Ishikawa (cell line): ENCODE measurements at regions not wholly inside any gene's neighbourhood (a gene's known extent, or its start where the extent isn't known, plus 50 kb on each side); places are given as distances from the start of the nearest gene placed in this dataset.

Experiments
- CEBPB ChIP-seq: IDR thresholded peaks from 2 replicates; pipeline ENCODE4 v1.6.1; 2012
- CREB1 ChIP-seq: IDR thresholded peaks from 2 replicates; pipeline ENCODE4 v1.6.1; 2012; ENCODE audit warnings: low read depth
- EGR1 ChIP-seq: IDR thresholded peaks from 2 replicates; pipeline ENCODE4 v1.6.1; 2012
- EP300 ChIP-seq: IDR thresholded peaks from 2 replicates; pipeline ENCODE4 v1.6.1; 2012; ENCODE audit warnings: borderline replicate concordance
- FOXM1 ChIP-seq: IDR thresholded peaks from 2 replicates; pipeline ENCODE4 v1.6.1; 2012; ENCODE audit warnings: low read depth, borderline replicate concordance
- NFIC ChIP-seq: IDR thresholded peaks from 2 replicates; pipeline ENCODE4 v1.6.1; 2012
- RAD21 ChIP-seq: IDR thresholded peaks from 2 replicates; pipeline ENCODE4 v1.6.1; 2012; ENCODE audit warnings: low read depth
- TAF1 ChIP-seq: IDR thresholded peaks from 2 replicates; pipeline ENCODE4 v1.6.1; 2012; ENCODE audit warnings: low read depth, mild to moderate bottlenecking
- TCF12 ChIP-seq: IDR thresholded peaks from 2 replicates; pipeline ENCODE4 v1.6.1; 2012; ENCODE audit warnings: low read depth
- TEAD4 ChIP-seq: IDR thresholded peaks from 2 replicates; pipeline ENCODE4 v1.6.1; 2012
- YY1 ChIP-seq: IDR thresholded peaks from 2 replicates; pipeline ENCODE4 v1.6.1; 2012; ENCODE audit warnings: low read depth
- ZBTB7A ChIP-seq: IDR thresholded peaks from 2 replicates; pipeline ENCODE4 v1.6.1; 2012; ENCODE audit warnings: low read depth
- TF ChIP-seq, protein P1 (sequence below): IDR thresholded peaks from 2 replicates; pipeline ENCODE4 v1.6.1; 2012
- TF ChIP-seq, protein P2 (sequence below): IDR thresholded peaks from 2 replicates; pipeline ENCODE4 v1.6.1; 2012; ENCODE audit warnings: low read depth, mild to moderate bottlenecking
- TF ChIP-seq, protein P3 (sequence below): IDR thresholded peaks from 2 replicates; pipeline ENCODE4 v1.6.1; 2012

DNA sequence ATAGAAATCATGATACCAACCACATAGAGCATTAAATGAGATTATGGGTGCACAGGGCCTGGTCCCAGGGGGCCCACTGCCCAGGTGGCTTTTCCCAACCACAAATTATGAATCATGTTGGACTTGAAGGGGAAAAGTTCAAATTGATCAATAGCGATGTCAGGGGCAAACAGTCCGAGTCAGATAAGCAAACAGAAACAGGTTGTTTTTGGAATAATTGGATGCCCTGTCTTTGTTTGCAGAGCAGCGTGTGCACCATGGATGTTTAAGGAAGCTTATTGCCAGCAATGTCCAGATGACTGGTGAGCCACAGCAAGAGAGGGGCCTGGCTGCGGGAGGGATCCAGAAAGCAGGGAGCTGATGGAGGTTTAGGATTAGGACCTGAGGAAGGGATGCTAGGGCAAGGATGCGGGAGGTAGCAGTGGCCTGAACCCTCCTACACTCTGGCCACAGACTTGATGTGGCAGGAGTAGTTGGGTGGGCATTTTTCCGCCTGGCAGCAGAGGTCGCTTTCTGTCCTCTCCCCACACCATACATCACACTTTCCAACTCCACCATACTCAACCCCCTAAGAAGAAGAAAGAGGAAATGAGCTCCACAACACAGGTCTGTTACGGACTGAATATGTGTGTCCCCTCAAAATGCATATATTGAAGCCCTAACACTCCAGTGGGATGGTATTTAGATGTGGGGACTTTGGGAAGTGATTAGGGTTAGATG, 266.4 kb upstream of the RPL38 start:
- TF ChIP-seq, protein P1, sequence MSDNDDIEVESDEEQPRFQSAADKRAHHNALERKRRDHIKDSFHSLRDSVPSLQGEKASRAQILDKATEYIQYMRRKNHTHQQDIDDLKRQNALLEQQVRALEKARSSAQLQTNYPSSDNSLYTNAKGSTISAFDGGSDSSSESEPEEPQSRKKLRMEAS: no peak
- TF ChIP-seq TEAD4 (no peak), CEBPB (no peak), EP300 (no peak), FOXM1 (no peak), NFIC (no peak), ZBTB7A (no peak), TAF1 (no peak), TCF12 (no peak)
- TF ChIP-seq, protein P2, sequence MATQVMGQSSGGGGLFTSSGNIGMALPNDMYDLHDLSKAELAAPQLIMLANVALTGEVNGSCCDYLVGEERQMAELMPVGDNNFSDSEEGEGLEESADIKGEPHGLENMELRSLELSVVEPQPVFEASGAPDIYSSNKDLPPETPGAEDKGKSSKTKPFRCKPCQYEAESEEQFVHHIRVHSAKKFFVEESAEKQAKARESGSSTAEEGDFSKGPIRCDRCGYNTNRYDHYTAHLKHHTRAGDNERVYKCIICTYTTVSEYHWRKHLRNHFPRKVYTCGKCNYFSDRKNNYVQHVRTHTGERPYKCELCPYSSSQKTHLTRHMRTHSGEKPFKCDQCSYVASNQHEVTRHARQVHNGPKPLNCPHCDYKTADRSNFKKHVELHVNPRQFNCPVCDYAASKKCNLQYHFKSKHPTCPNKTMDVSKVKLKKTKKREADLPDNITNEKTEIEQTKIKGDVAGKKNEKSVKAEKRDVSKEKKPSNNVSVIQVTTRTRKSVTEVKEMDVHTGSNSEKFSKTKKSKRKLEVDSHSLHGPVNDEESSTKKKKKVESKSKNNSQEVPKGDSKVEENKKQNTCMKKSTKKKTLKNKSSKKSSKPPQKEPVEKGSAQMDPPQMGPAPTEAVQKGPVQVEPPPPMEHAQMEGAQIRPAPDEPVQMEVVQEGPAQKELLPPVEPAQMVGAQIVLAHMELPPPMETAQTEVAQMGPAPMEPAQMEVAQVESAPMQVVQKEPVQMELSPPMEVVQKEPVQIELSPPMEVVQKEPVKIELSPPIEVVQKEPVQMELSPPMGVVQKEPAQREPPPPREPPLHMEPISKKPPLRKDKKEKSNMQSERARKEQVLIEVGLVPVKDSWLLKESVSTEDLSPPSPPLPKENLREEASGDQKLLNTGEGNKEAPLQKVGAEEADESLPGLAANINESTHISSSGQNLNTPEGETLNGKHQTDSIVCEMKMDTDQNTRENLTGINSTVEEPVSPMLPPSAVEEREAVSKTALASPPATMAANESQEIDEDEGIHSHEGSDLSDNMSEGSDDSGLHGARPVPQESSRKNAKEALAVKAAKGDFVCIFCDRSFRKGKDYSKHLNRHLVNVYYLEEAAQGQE: no peak
- TF ChIP-seq, protein P3, sequence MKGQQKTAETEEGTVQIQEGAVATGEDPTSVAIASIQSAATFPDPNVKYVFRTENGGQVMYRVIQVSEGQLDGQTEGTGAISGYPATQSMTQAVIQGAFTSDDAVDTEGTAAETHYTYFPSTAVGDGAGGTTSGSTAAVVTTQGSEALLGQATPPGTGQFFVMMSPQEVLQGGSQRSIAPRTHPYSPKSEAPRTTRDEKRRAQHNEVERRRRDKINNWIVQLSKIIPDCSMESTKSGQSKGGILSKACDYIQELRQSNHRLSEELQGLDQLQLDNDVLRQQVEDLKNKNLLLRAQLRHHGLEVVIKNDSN: no peak

DNA sequence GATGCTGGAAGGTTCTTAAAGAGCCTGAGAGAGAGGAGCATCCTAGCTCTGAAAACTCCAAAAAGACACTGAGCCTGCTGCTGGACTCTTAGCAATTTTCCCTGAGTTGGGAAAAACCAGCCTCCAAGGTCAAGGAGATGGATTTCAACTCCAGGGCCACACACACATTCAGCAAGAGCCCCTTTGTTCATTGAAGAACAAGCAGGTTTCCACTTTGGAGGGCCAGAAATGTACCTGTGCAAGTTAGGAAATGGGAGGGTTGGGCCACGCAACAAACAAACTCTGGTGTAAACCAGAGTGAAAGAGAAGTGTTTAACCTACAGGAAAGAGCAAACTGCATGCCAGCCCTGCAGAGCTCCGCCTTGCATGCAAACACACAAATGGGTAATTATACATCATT, 264.8 kb upstream of the RPL38 start:
- no peak for TF ChIP-seq TEAD4
- TF ChIP-seq CEBPB: no peak
- TF ChIP-seq, protein P1: no peak
- TF ChIP-seq, protein P3: no peak
- TF ChIP-seq EP300: no peak
- no peak for TF ChIP-seq NFIC
- no peak for TF ChIP-seq EGR1
- no peak for TF ChIP-seq FOXM1
- TF ChIP-seq TCF12: no peak
- no peak for TF ChIP-seq YY1
- TF ChIP-seq ZBTB7A: no peak

- TF ChIP-seq, protein P2: no peak
Observed at GRCh38 chr17:73939806-73940205, 263.7 kb upstream of the RPL38 start.

- no peak for TF ChIP-seq TAF1
- no peak for TF ChIP-seq RAD21
- TF ChIP-seq EP300: no peak
- TF ChIP-seq YY1: no peak
- TF ChIP-seq TCF12: no peak
- no peak for TF ChIP-seq FOXM1
- no peak for TF ChIP-seq EGR1
- TF ChIP-seq, protein P2: no peak
- no peak for TF ChIP-seq CREB1
- no peak for TF ChIP-seq CEBPB
- TF ChIP-seq, protein P1: no peak
- no peak for TF ChIP-seq ZBTB7A
- TF ChIP-seq, protein P3: no peak
- no peak for TF ChIP-seq NFIC
- no peak for TF ChIP-seq TEAD4
Observed at GRCh38 chr17:73940511-73940910, 263.0 kb upstream of the RPL38 start.
